Fibroblast of skin of abdomen (primary cell): ENCODE measurements at regions not wholly inside any gene's neighbourhood (a gene's known extent, or its start where the extent isn't known, plus 50 kb on each side); places are given as distances from the start of the nearest gene placed in this dataset.
"Not testable (repeated sequence)": the region's sequence is repeated elsewhere in the genome, so short reads cannot be mapped to it uniquely, and the experiment has no call there.

Experiments
- DNase-seq: peaks from one replicate; pipeline ENCODE4 v3.0.0-alpha.2; 2013

- DNase-seq: not testable (repeated sequence)
Measured at GRCh38 chr1:120232834-120233660, 56.7 kb upstream of the SEC22B start.

GRCh38 chr1:120229835-120230234 lies 53.5 kb upstream of the SEC22B start:
- not testable (repeated sequence) for DNase-seq
